ENCODE measurements at regions not wholly inside any gene's neighbourhood (a gene's known extent, or its start where the extent isn't known, plus 50 kb on each side); places are given as distances from the start of the nearest gene placed in this dataset.

GRCh38 chr11:15878756-15879155, 477.6 kb downstream of the SOX6 start:
- Histone ChIP-seq H3K27ac (no peak overlapping the region), H3K9me3 (no peaks in the 10 kb centered on the region), H3K27me3 (replicated peaks; ENCODE audit: insufficient read depth) (no peaks in the 10 kb centered on the region), H3K4me1 (ENCODE audit: control insufficient read depth in 1 of 2, low read depth in 2 of 2) (no peaks in the 10 kb centered on the region), H3K36me3 (no peaks in the 10 kb centered on the region), H3K4me3 (no peak overlapping the region)
- no peak for TF ChIP-seq CTCF (IDR thresholded peaks at IDR 0.05)
- ATAC-seq (ENCODE audit: insufficient number of reproducible peaks, low FRiP score, low read depth) (no peak), DNase-seq (ENCODE audit: low spot score) (no peak)

- TF ChIP-seq CTCF (IDR thresholded peaks at IDR 0.05): no peak
- H3K27me3 ChIP-seq (replicated peaks; ENCODE audit: insufficient read depth): no peaks in the 10 kb centered on the region
- no peak overlapping the region for H3K27ac ChIP-seq
- no peaks in the 10 kb centered on the region for H3K4me1 ChIP-seq (ENCODE audit: control insufficient read depth in 1 of 2, low read depth in 2 of 2)
- H3K4me3 ChIP-seq: no peak overlapping the region
- H3K9me3 ChIP-seq: no peaks in the 10 kb centered on the region
- no peak for ATAC-seq (ENCODE audit: insufficient number of reproducible peaks, low FRiP score, low read depth)
- no peaks in the 10 kb centered on the region for H3K36me3 ChIP-seq
- no peak for DNase-seq (ENCODE audit: low spot score)
These were observed 476.1 kb downstream of the SOX6 start for GRCh38 chr11:15880291-15880690.

DNA sequence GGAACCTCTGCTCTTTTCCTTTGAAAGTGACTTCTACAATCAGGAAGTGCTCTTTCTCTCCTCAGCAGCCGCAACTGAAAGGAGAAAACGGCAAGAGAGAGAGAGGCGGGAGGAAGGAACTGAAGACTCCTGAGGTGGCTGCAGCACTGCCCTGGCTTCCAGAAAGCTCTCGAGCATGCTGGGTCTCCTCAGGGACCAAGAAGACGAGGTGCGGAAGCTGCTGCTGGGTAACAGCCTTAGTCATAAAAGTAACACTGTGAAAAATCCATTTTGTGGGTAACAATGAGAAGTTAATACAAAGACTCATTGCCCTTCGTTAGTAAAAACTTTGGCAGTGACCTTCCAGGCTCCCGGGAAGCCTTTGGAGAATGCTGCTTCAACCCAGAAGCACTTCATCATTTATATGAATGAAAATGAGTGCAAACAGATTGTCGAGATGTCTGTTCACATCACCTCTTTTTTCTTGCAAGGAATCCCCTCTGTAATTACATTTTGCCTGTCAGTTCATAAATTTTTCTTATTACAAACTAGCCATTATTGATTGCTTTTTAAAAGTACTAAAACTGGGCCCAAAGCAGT, 473.4 kb downstream of the SOX6 start:
- DNase-seq (ENCODE audit: low spot score): no peak
- H3K4me1 ChIP-seq (ENCODE audit: control insufficient read depth in 1 of 2, low read depth in 2 of 2): no peaks in the 10 kb centered on the region
- H3K4me3 ChIP-seq: no peak overlapping the region
- TF ChIP-seq CTCF (IDR thresholded peaks at IDR 0.05): no peak
- no peak overlapping the region for H3K27ac ChIP-seq
- H3K36me3 ChIP-seq: no peaks in the 10 kb centered on the region
- no peaks in the 10 kb centered on the region for H3K27me3 ChIP-seq (replicated peaks; ENCODE audit: insufficient read depth)
- no peaks in the 10 kb centered on the region for H3K9me3 ChIP-seq
- ATAC-seq (ENCODE audit: insufficient number of reproducible peaks, low FRiP score, low read depth): no peak

DNA sequence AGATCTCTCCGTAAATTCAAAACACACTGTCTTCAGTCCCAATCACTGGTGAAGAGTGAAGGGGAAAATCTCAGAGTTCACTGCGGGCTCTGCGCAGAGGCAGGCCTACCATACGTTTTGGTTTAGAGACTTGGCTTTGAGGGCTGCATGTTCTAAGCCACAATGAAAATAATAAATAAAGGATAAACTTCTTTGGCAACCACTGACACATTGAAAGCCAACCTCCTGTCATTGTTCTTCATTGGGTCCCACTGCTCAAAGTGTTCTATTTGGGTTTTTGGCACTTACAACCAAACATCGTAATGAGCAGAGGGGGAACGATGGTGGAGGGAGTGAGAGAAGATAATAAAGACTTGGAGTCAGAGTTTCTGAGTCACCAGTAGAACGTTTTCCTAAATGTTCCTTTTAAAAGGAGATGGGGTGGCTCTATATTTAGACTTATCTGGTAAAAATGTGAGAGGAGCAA, 472.9 kb downstream of the SOX6 start:
- TF ChIP-seq CTCF (IDR thresholded peaks at IDR 0.05): no peak
- ATAC-seq (ENCODE audit: insufficient number of reproducible peaks, low FRiP score, low read depth) (no peak), DNase-seq (ENCODE audit: low spot score) (no peak)
- Histone ChIP-seq H3K27ac (no peak overlapping the region), H3K4me1 (ENCODE audit: control insufficient read depth in 1 of 2, low read depth in 2 of 2) (no peaks in the 10 kb centered on the region), H3K27me3 (replicated peaks; ENCODE audit: insufficient read depth) (no peaks in the 10 kb centered on the region), H3K4me3 (no peak overlapping the region), H3K9me3 (no peaks in the 10 kb centered on the region), H3K36me3 (no peaks in the 10 kb centered on the region)

GRCh38 chr11:15884141-15884540, 472.2 kb downstream of the SOX6 start:
- no peaks in the 10 kb centered on the region for H3K9me3 ChIP-seq
- H3K4me1 ChIP-seq (ENCODE audit: control insufficient read depth in 1 of 2, low read depth in 2 of 2): peaks cover 0 to 4% of the 10 kb centered on the region in 2 donors
- no peak overlapping the region for H3K4me3 ChIP-seq
- ATAC-seq (ENCODE audit: insufficient number of reproducible peaks, low FRiP score, low read depth) (no peak), DNase-seq (ENCODE audit: low spot score) (no peak)
- H3K36me3 ChIP-seq: no peaks in the 10 kb centered on the region
- no peaks in the 10 kb centered on the region for H3K27me3 ChIP-seq (replicated peaks; ENCODE audit: insufficient read depth)
- TF ChIP-seq CTCF (IDR thresholded peaks at IDR 0.05): no peak
- no peak overlapping the region for H3K27ac ChIP-seq

Measured in thoracic aorta (tissue), 2 donors.